ENCODE measurements at regions not wholly inside any gene's neighbourhood (a gene's known extent, or its start where the extent isn't known, plus 50 kb on each side); places are given as distances from the start of the nearest gene placed in this dataset.

GRCh38 chr19:34310494-34310981 is 54.5 kb upstream of the GPI start:
- Histone ChIP-seq H3K9me2 (no peaks in the 10 kb centered on the region), H3K36me3 (replicated peaks in 1 of 2; ENCODE audit: control insufficient read depth in 1 of 2, insufficient read depth in 2 of 2, low read length in 1 of 2) (peaks cover 0 to 14% of the 10 kb centered on the region in 2 experiments), H3K4me2 (no peak overlapping the region), H3K27me3 (ENCODE audit: insufficient read depth) (no peaks in the 10 kb centered on the region), H3F3A (replicated peaks; ENCODE audit: insufficient read depth) (peaks cover 7% of the 10 kb centered on the region), H3K4me1 (ENCODE audit: control insufficient read depth in 1 of 2, insufficient read depth in 2 of 2, low read depth in 1 of 2, low read length in 1 of 2) (peaks cover 5 to 18% of the 10 kb centered on the region in 2 experiments; a peak in 3 of 4 replicates), H4K20me1 (ENCODE audit: insufficient read depth) (no peaks in the 10 kb centered on the region), H2AFZ (ENCODE audit: low read depth) (no peak overlapping the region), H3K9ac (no peak overlapping the region), H3K79me2 (ENCODE audit: insufficient read depth) (peaks cover 36% of the 10 kb centered on the region), H3K27ac (ENCODE audit: low read depth in 2 of 2, low read length in 1 of 2) (no peak overlapping the region), H3K9me3 (no peaks in the 10 kb centered on the region), H3K4me3 (ENCODE audit: low read depth in 2 of 2, low read length in 1 of 2) (no peak overlapping the region)
- ChIA-PET POLR2A (no interaction called here), CTCF (no interaction called here)
- 91% methylated on average over 6 of the region's 6 CpGs for WGBS (ENCODE audit: low lambda C conversion rate)
- DNase-seq: no peak
- no peak for TF ChIP-seq TCF12 (IDR thresholded peaks at IDR 0.05)
- TF ChIP-seq, protein P1, sequence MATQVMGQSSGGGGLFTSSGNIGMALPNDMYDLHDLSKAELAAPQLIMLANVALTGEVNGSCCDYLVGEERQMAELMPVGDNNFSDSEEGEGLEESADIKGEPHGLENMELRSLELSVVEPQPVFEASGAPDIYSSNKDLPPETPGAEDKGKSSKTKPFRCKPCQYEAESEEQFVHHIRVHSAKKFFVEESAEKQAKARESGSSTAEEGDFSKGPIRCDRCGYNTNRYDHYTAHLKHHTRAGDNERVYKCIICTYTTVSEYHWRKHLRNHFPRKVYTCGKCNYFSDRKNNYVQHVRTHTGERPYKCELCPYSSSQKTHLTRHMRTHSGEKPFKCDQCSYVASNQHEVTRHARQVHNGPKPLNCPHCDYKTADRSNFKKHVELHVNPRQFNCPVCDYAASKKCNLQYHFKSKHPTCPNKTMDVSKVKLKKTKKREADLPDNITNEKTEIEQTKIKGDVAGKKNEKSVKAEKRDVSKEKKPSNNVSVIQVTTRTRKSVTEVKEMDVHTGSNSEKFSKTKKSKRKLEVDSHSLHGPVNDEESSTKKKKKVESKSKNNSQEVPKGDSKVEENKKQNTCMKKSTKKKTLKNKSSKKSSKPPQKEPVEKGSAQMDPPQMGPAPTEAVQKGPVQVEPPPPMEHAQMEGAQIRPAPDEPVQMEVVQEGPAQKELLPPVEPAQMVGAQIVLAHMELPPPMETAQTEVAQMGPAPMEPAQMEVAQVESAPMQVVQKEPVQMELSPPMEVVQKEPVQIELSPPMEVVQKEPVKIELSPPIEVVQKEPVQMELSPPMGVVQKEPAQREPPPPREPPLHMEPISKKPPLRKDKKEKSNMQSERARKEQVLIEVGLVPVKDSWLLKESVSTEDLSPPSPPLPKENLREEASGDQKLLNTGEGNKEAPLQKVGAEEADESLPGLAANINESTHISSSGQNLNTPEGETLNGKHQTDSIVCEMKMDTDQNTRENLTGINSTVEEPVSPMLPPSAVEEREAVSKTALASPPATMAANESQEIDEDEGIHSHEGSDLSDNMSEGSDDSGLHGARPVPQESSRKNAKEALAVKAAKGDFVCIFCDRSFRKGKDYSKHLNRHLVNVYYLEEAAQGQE (IDR thresholded peaks at IDR 0.05; ENCODE audit: low read depth, low read length): no peak
- no peak for TF ChIP-seq NRF1 (IDR thresholded peaks at IDR 0.05; ENCODE audit: low read depth, low read length)
- TF ChIP-seq, protein P2, sequence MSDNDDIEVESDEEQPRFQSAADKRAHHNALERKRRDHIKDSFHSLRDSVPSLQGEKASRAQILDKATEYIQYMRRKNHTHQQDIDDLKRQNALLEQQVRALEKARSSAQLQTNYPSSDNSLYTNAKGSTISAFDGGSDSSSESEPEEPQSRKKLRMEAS (IDR thresholded peaks at IDR 0.05; ENCODE audit: low read depth): no peak
- no peak for TF ChIP-seq ZBTB33 (IDR thresholded peaks at IDR 0.05; ENCODE audit: borderline replicate concordance, low read depth)
- no peak for TF ChIP-seq RXRA (IDR thresholded peaks at IDR 0.05; ENCODE audit: borderline replicate concordance, low read depth)
- no peak for TF ChIP-seq FOXJ3 (CRISPR knock-in tag; IDR thresholded peaks at IDR 0.05)
- no peak for TF ChIP-seq CHD2 (IDR thresholded peaks at IDR 0.05; ENCODE audit: low read length, partially characterized antibody)
- TF ChIP-seq, protein P3, sequence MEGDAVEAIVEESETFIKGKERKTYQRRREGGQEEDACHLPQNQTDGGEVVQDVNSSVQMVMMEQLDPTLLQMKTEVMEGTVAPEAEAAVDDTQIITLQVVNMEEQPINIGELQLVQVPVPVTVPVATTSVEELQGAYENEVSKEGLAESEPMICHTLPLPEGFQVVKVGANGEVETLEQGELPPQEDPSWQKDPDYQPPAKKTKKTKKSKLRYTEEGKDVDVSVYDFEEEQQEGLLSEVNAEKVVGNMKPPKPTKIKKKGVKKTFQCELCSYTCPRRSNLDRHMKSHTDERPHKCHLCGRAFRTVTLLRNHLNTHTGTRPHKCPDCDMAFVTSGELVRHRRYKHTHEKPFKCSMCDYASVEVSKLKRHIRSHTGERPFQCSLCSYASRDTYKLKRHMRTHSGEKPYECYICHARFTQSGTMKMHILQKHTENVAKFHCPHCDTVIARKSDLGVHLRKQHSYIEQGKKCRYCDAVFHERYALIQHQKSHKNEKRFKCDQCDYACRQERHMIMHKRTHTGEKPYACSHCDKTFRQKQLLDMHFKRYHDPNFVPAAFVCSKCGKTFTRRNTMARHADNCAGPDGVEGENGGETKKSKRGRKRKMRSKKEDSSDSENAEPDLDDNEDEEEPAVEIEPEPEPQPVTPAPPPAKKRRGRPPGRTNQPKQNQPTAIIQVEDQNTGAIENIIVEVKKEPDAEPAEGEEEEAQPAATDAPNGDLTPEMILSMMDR (IDR thresholded peaks at IDR 0.05): no peak
- TF ChIP-seq, protein P4, sequence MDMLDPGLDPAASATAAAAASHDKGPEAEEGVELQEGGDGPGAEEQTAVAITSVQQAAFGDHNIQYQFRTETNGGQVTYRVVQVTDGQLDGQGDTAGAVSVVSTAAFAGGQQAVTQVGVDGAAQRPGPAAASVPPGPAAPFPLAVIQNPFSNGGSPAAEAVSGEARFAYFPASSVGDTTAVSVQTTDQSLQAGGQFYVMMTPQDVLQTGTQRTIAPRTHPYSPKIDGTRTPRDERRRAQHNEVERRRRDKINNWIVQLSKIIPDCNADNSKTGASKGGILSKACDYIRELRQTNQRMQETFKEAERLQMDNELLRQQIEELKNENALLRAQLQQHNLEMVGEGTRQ (IDR thresholded peaks at IDR 0.05; ENCODE audit: borderline replicate concordance, low read depth, low read length): no peak
- TF ChIP-seq MEF2A (IDR thresholded peaks at IDR 0.05; ENCODE audit: borderline replicate concordance, low read depth): no peak
- no peak for TF ChIP-seq FOXM1 (IDR thresholded peaks at IDR 0.05; ENCODE audit: low read depth)
- no peak for TF ChIP-seq YY1 (IDR thresholded peaks at IDR 0.05; ENCODE audit: low read depth)
- TF ChIP-seq GATA2 (CRISPR knock-in tag; IDR thresholded peaks at IDR 0.05): no peak
- TF ChIP-seq JUND (IDR thresholded peaks at IDR 0.05): no peak
- TF ChIP-seq EZH2phosphoT487 (IDR thresholded peaks at IDR 0.05; ENCODE audit: borderline replicate concordance, low read depth): no peak
- no peak for TF ChIP-seq TAF1 (IDR thresholded peaks at IDR 0.05; ENCODE audit: borderline replicate concordance, low read depth, low read length)
- TF ChIP-seq, protein P5, sequence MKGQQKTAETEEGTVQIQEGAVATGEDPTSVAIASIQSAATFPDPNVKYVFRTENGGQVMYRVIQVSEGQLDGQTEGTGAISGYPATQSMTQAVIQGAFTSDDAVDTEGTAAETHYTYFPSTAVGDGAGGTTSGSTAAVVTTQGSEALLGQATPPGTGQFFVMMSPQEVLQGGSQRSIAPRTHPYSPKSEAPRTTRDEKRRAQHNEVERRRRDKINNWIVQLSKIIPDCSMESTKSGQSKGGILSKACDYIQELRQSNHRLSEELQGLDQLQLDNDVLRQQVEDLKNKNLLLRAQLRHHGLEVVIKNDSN (IDR thresholded peaks at IDR 0.05; ENCODE audit: borderline replicate concordance, low read depth): no peak
- TF ChIP-seq ELF1 (IDR thresholded peaks at IDR 0.05): no peak

Measured in SK-N-SH (cell line).